Activated CD4-positive, alpha-beta T cell treated with anti-CD3 and anti-CD28 coated beads for 36 hours (primary cell): ENCODE measurements at regions not wholly inside any gene's neighbourhood (a gene's known extent, or its start where the extent isn't known, plus 50 kb on each side); places are given as distances from the start of the nearest gene placed in this dataset.
"Not testable (repeated sequence)": the region's sequence is repeated elsewhere in the genome, so short reads cannot be mapped to it uniquely, and the experiment has no call there.

ENCODE experiments used
- ATAC-seq: fragments of 200-7000 bp; cut with Tn5 transposase; one replicate; pipeline ENCODE4 v1.10.0; 2021; ENCODE audit warnings: mild to moderate bottlenecking, moderate library complexity
- CTCF ChIA-PET: fragments of 350-600 bp; sonication (Branson Sonifier 250); formaldehyde crosslinking; loops from one replicate; lab custom pipeline; 2021; ENCODE audit warnings: antibody characterized with exemption; lab: Charles Lee
- POLR2A ChIA-PET: fragments of 350-600 bp; sonication (Branson Sonifier 250); formaldehyde crosslinking; loops from one replicate; lab custom pipeline; 2021; ENCODE audit warnings: antibody characterized with exemption, inconsistent platforms; lab: Charles Lee
- DNase-seq: peaks from one replicate; pipeline ENCODE4 v3.0.0-alpha.2; 2020
- H3K27ac Mint-ChIP-seq: one replicate; pipeline ENCODE4 v1.8.0; 2021; ENCODE audit warnings: mixed read lengths
- H3K27me3 Mint-ChIP-seq: one replicate; pipeline ENCODE4 v1.8.0; 2021; ENCODE audit warnings: mixed read lengths
- H3K36me3 Mint-ChIP-seq: one replicate; pipeline ENCODE4 v1.8.0; 2021; ENCODE audit warnings: low read depth, mixed read lengths
- H3K4me1 Mint-ChIP-seq: one replicate; pipeline ENCODE4 v1.8.0; 2021; ENCODE audit warnings: mixed read lengths
- H3K4me3 Mint-ChIP-seq: one replicate; pipeline ENCODE4 v1.8.0; 2021; ENCODE audit warnings: mild to moderate bottlenecking, moderate library complexity, mixed read lengths
- H3K9me3 Mint-ChIP-seq: one replicate; pipeline ENCODE4 v1.8.0; 2021; ENCODE audit warnings: low read depth, mixed read lengths
- intact Hi-C, 2 experiments: fragments of 100-400 bp; cut with DNase I in 1 of 2; cut with micrococcal nuclease in 1 of 2; formaldehyde crosslinking; loops; one replicate each; pipeline versions ENCODE4 v1.14.2 to v1.15.1; 2022 to 2024; cut with DNase I, micrococcal nuclease

GRCh38 chr2:195329784-195330183 lies 327.2 kb upstream of the SLC39A10 start:
- H3K9me3 Mint-ChIP-seq, DNase-seq, H3K4me3 Mint-ChIP-seq, POLR2A ChIA-PET, H3K27ac Mint-ChIP-seq, intact Hi-C loops, H3K4me1 Mint-ChIP-seq, H3K36me3 Mint-ChIP-seq, CTCF ChIA-PET, H3K27me3 Mint-ChIP-seq, ATAC-seq: not testable (repeated sequence)

GRCh38 chr2:195326537-195326936 lies 330.5 kb upstream of the SLC39A10 start:
- CTCF ChIA-PET: interaction anchor here (1.0 kb wide), 1 partner anchor 334 kb away, joined by 3 read pairs; no protein-coding TSS in a partner anchor
- POLR2A ChIA-PET: no interaction called here
- no peaks in the 10 kb centered on the region for H3K9me3 Mint-ChIP-seq
- no peak for ATAC-seq
- no peak overlapping the region for H3K27ac Mint-ChIP-seq
- H3K27me3 Mint-ChIP-seq: no peaks in the 10 kb centered on the region
- no peak for DNase-seq
- no peak overlapping the region for H3K4me3 Mint-ChIP-seq
- intact Hi-C loops: no loop called here
- H3K36me3 Mint-ChIP-seq: peaks cover 1% of the 10 kb centered on the region
- H3K4me1 Mint-ChIP-seq: no peaks in the 10 kb centered on the region

GRCh38 chr2:195322324-195322723 lies 334.7 kb upstream of the SLC39A10 start:
- ChIA-PET CTCF (interaction anchor here (1.0 to 1.1 kb wide), 2 partner anchors 338 to 340 kb away, joined by 3 read pairs; no protein-coding TSS in a partner anchor), POLR2A (interaction anchor here (0.6 kb wide), 1 partner anchor 385 kb away, joined by 3 read pairs; no protein-coding TSS in a partner anchor)
- peaks cover 1% of the 10 kb centered on the region for H3K36me3 Mint-ChIP-seq
- ATAC-seq (no peak), DNase-seq (no peak)
- H3K27ac Mint-ChIP-seq: no peak overlapping the region
- H3K9me3 Mint-ChIP-seq: no peaks in the 10 kb centered on the region
- no peaks in the 10 kb centered on the region for H3K27me3 Mint-ChIP-seq
- intact Hi-C loops: no loop called here
- H3K4me3 Mint-ChIP-seq: no peak overlapping the region
- peaks cover 7% of the 10 kb centered on the region for H3K4me1 Mint-ChIP-seq

- H3K27ac Mint-ChIP-seq: no peak overlapping the region
- intact Hi-C loops: no loop called here
- ChIA-PET POLR2A (no interaction called here), CTCF (interaction anchor here (1.2 to 1.5 kb wide), 3 partner anchors 43 to 748 kb away, joined by 5 to 7 read pairs (median 6); partner anchors contain the start of gene DNAH7)
- peaks cover 10% of the 10 kb centered on the region for H3K4me1 Mint-ChIP-seq
- no peaks in the 10 kb centered on the region for H3K27me3 Mint-ChIP-seq
- no peaks in the 10 kb centered on the region for H3K9me3 Mint-ChIP-seq
- peaks cover 1% of the 10 kb centered on the region for H3K36me3 Mint-ChIP-seq
- ATAC-seq (no peak), DNase-seq (no peak)
- H3K4me3 Mint-ChIP-seq: no peak overlapping the region
These were observed 336.5 kb upstream of the SLC39A10 start for GRCh38 chr2:195320413-195320973.

- no peak overlapping the region for H3K4me3 Mint-ChIP-seq
- ChIA-PET CTCF (interaction anchor here (1.2 to 1.5 kb wide), 4 partner anchors 44 to 760 kb away, joined by 3 to 7 read pairs (median 6); partner anchors contain the start of gene DNAH7), POLR2A (no interaction called here)
- intact Hi-C loops: loop anchor here (2.0 to 10.0 kb wide), 8 partner anchors 339 to 1625 kb away; partner anchors contain the start of gene DNAH7 (in 1 of the 2)
- no peaks in the 10 kb centered on the region for H3K27me3 Mint-ChIP-seq
- H3K36me3 Mint-ChIP-seq: peaks cover 1% of the 10 kb centered on the region
- H3K27ac Mint-ChIP-seq: no peak overlapping the region
- no peaks in the 10 kb centered on the region for H3K9me3 Mint-ChIP-seq
- H3K4me1 Mint-ChIP-seq: peaks cover 10% of the 10 kb centered on the region
- ATAC-seq (no peak), DNase-seq (no peak)
These were observed 337.2 kb upstream of the SLC39A10 start for GRCh38 chr2:195319548-195320412.

- peaks cover 10% of the 10 kb centered on the region for H3K4me1 Mint-ChIP-seq
- H3K27me3 Mint-ChIP-seq: no peaks in the 10 kb centered on the region
- ChIA-PET CTCF (interaction anchor here (1.2 to 1.5 kb wide), 3 partner anchors 45 to 760 kb away, joined by 3 to 7 read pairs (median 6); partner anchors contain the start of gene DNAH7), POLR2A (no interaction called here)
- no peak for DNase-seq
- no peak overlapping the region for H3K27ac Mint-ChIP-seq
- H3K36me3 Mint-ChIP-seq: peaks cover under 1% of the 10 kb centered on the region
- ATAC-seq: no peak
- intact Hi-C loops: loop anchor here (2.0 to 10.0 kb wide), 8 partner anchors 340 to 1624 kb away; partner anchors contain the start of gene DNAH7 (in 1 of the 2)
- no peak overlapping the region for H3K4me3 Mint-ChIP-seq
- no peaks in the 10 kb centered on the region for H3K9me3 Mint-ChIP-seq
These were observed 337.9 kb upstream of the SLC39A10 start for GRCh38 chr2:195319112-195319460.

GRCh38 chr2:195318440-195319111 lies 338.4 kb upstream of the SLC39A10 start:
- ChIA-PET POLR2A (no interaction called here), CTCF (interaction anchor here (0.7 to 1.4 kb wide), 2 partner anchors 13 to 759 kb away, joined by 3 read pairs; no protein-coding TSS in a partner anchor)
- intact Hi-C loops: loop anchor here (2.0 to 10.0 kb wide), 8 partner anchors 340 to 1624 kb away; partner anchors contain the start of gene DNAH7 (in 1 of the 2)
- no peaks in the 10 kb centered on the region for H3K36me3 Mint-ChIP-seq
- ATAC-seq (peak; percentile 57), DNase-seq (peak; percentile 60)
- no peaks in the 10 kb centered on the region for H3K27me3 Mint-ChIP-seq
- peaks cover 10% of the 10 kb centered on the region for H3K4me1 Mint-ChIP-seq
- no peak overlapping the region for H3K4me3 Mint-ChIP-seq
- no peaks in the 10 kb centered on the region for H3K9me3 Mint-ChIP-seq
- no peak overlapping the region for H3K27ac Mint-ChIP-seq

GRCh38 chr2:195317550-195317949 lies 339.5 kb upstream of the SLC39A10 start:
- Mint-ChIP-seq H3K4me1 (peaks cover 10% of the 10 kb centered on the region), H3K27ac (no peak overlapping the region), H3K36me3 (no peaks in the 10 kb centered on the region), H3K4me3 (no peak overlapping the region), H3K27me3 (no peaks in the 10 kb centered on the region), H3K9me3 (no peaks in the 10 kb centered on the region)
- no peak for ATAC-seq
- intact Hi-C loops: loop anchor here (5.0 to 10.0 kb wide), 5 partner anchors 345 to 1623 kb away; partner anchors contain the start of gene DNAH7 (in 1 of the 2)
- CTCF ChIA-PET: no interaction called here
- no peak for DNase-seq
- POLR2A ChIA-PET: no interaction called here

GRCh38 chr2:195316486-195316885 lies 340.5 kb upstream of the SLC39A10 start:
- H3K4me3 Mint-ChIP-seq: no peak overlapping the region
- H3K4me1 Mint-ChIP-seq: peaks cover 10% of the 10 kb centered on the region
- ChIA-PET POLR2A (no interaction called here), CTCF (interaction anchor here (0.8 to 1.0 kb wide), 2 partner anchors 14 to 25 kb away, joined by 3 to 4 read pairs; no protein-coding TSS in a partner anchor)
- ATAC-seq (no peak), DNase-seq (no peak)
- H3K27me3 Mint-ChIP-seq: no peaks in the 10 kb centered on the region
- H3K9me3 Mint-ChIP-seq: no peaks in the 10 kb centered on the region
- intact Hi-C loops: loop anchor here (5.0 to 10.0 kb wide), 5 partner anchors 346 to 1622 kb away; partner anchors contain the start of gene DNAH7 (in 1 of the 2)
- no peaks in the 10 kb centered on the region for H3K36me3 Mint-ChIP-seq
- no peak overlapping the region for H3K27ac Mint-ChIP-seq

GRCh38 chr2:195313962-195314361 lies 343.1 kb upstream of the SLC39A10 start:
- H3K27me3 Mint-ChIP-seq: no peaks in the 10 kb centered on the region
- CTCF ChIA-PET: no interaction called here
- intact Hi-C loops: loop anchor here in 1 of 2 experiments (10.0 kb wide), 1 partner anchor 1619 kb away; no protein-coding TSS in a partner anchor
- POLR2A ChIA-PET: no interaction called here
- ATAC-seq (no peak), DNase-seq (no peak)
- no peaks in the 10 kb centered on the region for H3K9me3 Mint-ChIP-seq
- peaks cover 6% of the 10 kb centered on the region for H3K4me1 Mint-ChIP-seq
- no peak overlapping the region for H3K4me3 Mint-ChIP-seq
- no peaks in the 10 kb centered on the region for H3K36me3 Mint-ChIP-seq
- H3K27ac Mint-ChIP-seq: no peak overlapping the region

- ChIA-PET POLR2A (no interaction called here), CTCF (no interaction called here)
- intact Hi-C loops: loop anchor here in 1 of 2 experiments (10.0 kb wide), 1 partner anchor 1618 kb away; no protein-coding TSS in a partner anchor
- DNase-seq: no peak
- no peaks in the 10 kb centered on the region for H3K36me3 Mint-ChIP-seq
- no peaks in the 10 kb centered on the region for H3K9me3 Mint-ChIP-seq
- no peak overlapping the region for H3K27ac Mint-ChIP-seq
- ATAC-seq: no peak
- no peak overlapping the region for H3K4me3 Mint-ChIP-seq
- no peaks in the 10 kb centered on the region for H3K27me3 Mint-ChIP-seq
- peaks cover 3% of the 10 kb centered on the region for H3K4me1 Mint-ChIP-seq
These were observed 344.4 kb upstream of the SLC39A10 start for GRCh38 chr2:195312662-195313061.
